ENCODE measurements at regions not wholly inside any gene's neighbourhood (a gene's known extent, or its start where the extent isn't known, plus 50 kb on each side); places are given as distances from the start of the nearest gene placed in this dataset.

GRCh38 chr17:55582897-55583296 is 71.6 kb upstream of the SMIM36 start:
- no peak for DNase-seq (ENCODE audit: low spot score)

GRCh38 chr17:55580596-55581133 is 69.4 kb upstream of the SMIM36 start:
- no peak for DNase-seq (ENCODE audit: low spot score)

DNA sequence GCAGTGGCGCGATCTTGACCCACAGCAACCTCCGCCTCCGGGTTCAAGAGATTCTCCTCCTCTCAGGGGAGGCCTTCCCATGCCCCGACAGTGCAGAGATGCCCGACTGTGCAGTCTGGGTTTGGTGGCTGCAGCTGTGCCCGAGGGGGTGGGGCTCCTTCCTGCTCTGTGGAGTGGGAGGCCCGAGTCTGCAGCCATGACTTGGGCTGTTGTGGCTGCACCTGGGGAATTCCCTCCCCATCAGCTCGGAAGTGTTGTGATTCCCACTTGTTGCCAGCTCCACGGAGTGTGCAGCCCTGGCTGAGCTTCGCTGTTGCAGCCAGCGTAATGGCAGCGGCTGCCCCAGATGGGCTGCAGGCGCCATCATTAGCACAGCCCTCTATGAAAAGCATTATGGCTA is 66.4 kb upstream of the SMIM36 start:
- no peak for DNase-seq (ENCODE audit: low spot score)

DNA sequence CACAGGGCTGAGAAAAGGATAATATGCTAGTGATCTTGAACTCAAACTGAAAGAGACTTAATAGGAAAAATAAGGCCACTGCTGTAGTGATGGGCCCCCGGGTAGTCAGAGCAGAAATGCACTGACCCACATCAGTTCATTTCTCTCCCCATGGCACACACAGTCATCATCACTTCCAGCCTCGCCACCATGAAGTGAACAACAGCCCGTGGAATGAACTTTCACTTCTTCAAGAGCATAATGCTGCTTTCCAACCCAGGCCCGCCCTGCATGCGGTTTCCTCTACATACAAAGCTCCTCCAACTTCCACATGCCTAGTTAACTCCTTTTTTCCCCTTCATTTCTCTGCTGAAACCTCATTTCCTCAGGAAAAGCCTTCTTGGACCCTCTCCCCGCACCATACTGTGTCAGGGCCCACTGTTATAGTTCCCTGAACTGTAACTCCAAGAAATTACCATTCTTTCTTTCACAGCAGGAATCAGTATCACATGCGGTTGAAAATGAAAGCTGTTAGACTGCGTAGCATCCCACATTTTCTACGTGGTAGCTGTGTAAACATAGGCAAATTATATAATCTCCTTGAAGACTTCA is 65.8 kb upstream of the SMIM36 start:
- DNase-seq (ENCODE audit: low spot score): peak; percentile 16

DNA sequence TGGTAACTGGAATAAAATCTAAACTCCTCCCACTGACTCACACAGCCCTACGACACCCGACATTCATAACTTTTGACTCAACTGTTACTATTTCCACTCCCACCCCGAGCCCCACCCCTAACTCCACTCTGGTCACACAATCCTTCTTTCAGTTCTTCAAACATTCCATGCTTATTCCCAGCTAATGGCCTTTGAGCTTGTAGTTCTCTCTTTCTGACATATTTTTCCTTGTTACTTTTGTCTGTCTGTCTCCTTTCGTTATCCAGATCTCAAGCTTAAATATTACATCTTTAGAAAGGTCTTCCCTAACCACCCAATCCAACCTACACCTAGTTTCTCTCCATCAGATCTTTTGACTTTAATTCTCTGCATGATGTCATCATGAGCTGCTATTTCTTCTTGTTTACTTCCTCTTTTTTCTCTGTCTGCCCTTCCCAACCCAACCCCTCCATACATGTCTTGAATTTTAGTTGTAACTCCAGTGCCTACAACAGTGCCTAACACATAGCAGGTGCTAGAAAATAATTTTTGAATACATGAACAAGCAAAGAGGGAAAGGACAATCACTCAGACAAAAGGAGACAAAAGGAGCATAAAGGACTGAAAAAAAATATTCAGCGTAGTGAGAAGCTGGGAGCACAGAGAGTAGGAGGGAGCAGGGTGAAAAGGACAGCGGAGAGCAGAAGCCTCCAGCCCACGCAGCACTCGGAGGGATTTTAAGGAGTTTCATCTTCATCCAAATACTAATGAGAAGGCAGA is 65.2 kb upstream of the SMIM36 start:
- peak; percentile 68 for DNase-seq (ENCODE audit: low spot score)

GRCh38 chr17:55575058-55575636 is 63.9 kb upstream of the SMIM36 start:
- DNase-seq (ENCODE audit: low spot score): no peak

GRCh38 chr17:55572599-55572998 is 61.3 kb upstream of the SMIM36 start:
- no peak for DNase-seq (ENCODE audit: low spot score)

- no peak for DNase-seq (ENCODE audit: low spot score)
Observed at GRCh38 chr17:55572139-55572538, 60.9 kb upstream of the SMIM36 start.

DNA sequence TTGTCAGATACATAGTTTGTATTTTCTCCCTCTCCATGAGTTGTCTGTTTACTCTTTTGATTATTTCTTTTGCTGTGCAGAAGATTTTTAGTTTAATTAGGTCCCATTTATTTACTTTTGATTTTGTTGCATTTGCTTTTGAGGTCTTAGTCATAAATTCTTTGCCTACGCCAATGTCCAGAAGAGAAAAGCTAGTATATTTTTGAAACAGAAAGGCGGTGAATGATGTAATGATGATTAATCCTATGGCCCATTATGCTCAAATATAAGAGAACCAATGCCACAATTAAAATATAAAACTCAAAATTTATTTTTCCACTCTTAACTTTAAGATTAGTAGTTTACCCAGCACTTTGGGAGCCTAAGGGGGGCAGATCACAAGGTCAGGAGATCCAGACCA is 59.8 kb upstream of the SMIM36 start:
- no peak for DNase-seq (ENCODE audit: low spot score)

GRCh38 chr17:55570391-55570790 is 59.1 kb upstream of the SMIM36 start:
- no peak for DNase-seq (ENCODE audit: low spot score)

DNA sequence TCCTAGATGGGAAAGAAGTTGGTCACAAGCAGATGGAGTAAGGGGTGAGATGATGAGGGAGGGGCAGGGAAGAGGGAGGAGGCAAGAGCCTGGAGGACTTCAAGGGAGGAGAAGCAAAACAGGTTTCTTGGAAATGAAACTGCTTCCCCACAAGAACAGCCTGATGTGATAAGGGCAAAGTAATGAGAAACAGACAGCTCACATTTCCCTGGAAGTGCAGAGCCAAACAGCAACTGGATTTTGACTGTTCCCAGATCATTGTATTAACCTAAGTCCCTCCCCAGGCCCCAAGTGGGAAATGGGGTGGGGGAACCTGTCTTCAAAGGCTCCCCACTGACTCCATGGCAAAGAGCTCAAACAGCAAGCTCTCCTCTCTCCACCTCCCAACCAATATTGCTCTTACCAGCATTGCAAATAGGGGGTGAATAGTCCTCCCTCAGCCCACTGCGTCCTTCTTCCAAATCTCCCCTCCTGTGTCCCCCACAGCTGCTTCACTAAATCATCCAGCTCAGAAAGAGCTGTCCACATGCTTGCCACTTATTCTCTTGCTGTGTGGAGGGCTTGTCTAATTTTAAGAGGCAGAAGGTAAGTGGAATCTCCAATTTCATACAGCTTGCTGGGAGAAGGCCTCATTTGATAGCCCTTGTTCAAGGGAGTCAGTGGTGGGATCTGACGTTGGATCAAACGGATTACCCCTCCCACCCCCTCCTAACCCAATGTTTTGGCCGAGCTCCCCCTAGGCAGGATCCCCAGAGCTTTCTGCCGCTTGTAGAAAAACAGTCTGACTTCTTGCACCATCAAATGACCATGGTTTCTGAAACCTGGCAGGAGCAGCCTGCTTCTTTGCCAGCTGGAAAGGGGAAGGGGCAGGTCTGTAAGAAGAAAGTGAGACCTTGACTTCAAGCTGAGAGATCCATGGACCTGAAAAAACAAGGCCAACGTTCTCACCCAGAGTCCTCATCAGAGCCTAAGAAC is 56.3 kb upstream of the SMIM36 start:
- no peak for DNase-seq (ENCODE audit: low spot score)

DNA sequence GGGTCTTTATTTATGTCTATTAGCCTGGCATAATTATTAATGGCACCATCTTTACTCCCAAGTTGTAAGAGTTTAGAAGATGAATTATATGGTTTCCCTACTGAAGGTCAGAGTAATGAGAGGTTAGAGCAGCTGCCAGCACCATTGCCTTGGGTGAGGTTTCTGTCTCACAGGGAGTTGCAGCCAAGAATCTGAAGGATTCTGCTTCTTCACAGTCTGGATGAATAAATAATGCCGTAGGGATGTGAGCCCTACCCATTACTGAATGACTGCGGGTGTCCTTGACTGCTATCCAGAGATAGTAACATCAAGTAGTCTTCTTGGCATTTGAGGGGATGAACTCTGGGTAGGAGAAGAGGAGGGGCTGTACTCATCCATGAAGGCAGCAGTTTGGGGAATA is 52.8 kb upstream of the SMIM36 start:
- no peak for DNase-seq (ENCODE audit: low spot score)

DNA sequence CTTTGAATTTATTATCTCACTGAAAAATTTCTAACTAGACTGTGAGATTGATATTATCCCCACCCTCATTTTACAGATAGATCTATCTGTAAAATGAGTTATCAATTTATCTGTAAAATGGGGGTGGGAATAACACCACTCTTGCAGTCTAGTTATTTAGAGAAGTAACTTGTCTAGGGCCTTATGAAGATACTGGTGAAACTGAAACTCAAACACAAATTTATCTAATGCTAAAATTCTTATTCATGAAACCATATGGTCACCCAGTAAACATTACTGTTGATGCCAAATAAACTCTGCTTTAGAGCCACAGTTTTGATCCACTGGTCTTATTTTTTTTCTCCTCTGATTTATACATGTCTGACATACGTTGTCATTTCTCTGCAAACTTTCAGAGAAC is 52.1 kb upstream of the SMIM36 start:
- no peak for DNase-seq (ENCODE audit: low spot score)

GRCh38 chr17:55561973-55562495 is 50.8 kb upstream of the SMIM36 start:
- no peak for DNase-seq (ENCODE audit: low spot score)

DNA sequence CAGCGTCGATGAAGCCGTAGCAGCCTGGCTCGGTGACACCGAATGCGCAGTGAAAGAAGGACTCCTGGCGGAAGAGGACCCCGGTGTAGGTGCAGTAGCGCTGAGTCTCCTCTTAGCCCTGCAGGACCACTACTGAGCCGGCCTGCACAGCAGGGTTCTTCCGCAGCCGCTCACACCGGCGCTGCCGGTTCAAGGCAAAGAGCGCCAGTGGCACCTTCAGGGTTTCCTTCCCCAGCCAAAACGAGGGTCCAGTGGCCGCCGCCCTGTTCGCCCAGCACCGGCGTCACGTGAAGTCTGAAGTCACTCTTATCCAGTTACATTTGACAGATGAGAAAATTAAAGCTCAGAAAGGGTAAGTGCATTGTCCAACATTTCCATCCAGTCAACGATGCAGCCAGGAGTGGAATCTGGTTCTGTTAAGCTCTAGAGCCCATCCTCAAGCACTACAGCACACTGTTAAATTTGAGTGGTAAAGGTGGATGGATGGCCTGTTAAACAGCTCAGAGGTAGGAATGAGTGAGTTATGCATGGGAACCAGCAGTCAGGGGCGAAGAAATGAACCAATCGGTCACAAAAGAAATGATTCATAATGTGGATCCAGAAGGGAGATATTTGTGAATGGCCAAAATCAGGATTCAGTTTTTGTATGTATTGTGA is 50.2 kb upstream of the SMIM36 start:
- no peak for DNase-seq (ENCODE audit: low spot score)

Data from SW480 (cell line).